MCF 10A (cell line): ENCODE measurements at regions not wholly inside any gene's neighbourhood (a gene's known extent, or its start where the extent isn't known, plus 50 kb on each side); places are given as distances from the start of the nearest gene placed in this dataset.
A peak's percentile ranks its signal among the peaks of the same experiment; 100 is the strongest.

Experiments
- BruUV-seq: library from RNA; stranded (reverse); fragments of 400-500 nt; replicated peaks from 2 replicates; lab custom pipeline; 2021; lab: Mats Ljungman, UMichigan
- CTCF ChIA-PET: fragments of 300-600 bp; sonication (Branson Sonifier 250); formaldehyde crosslinking; extraction: SDS; loops from one replicate; lab custom pipeline; 2021; ENCODE audit warnings: antibody characterized with exemption, inconsistent platforms; lab: Yijun Ruan, JAX
- POLR2A ChIA-PET: fragments of 300-600, 350-650 bp; sonication (Branson Sonifier 250); formaldehyde crosslinking; extraction: SDS; loops from one replicate; lab custom pipeline; 2020; ENCODE audit warnings: antibody characterized with exemption, inconsistent platforms; lab: Yijun Ruan, JAX
- DNase-seq: peaks from one replicate; pipeline ENCODE4 v3.0.0-alpha.2; 2018; ENCODE audit not compliant: unreplicated experiment
- H3K27ac Mint-ChIP-seq: one replicate; pipeline ENCODE4 v1.8.0; 2022; ENCODE audit warnings: mild to moderate bottlenecking, low read depth, mixed read lengths; ENCODE audit not compliant: unreplicated experiment
- H3K27me3 Mint-ChIP-seq: one replicate; pipeline ENCODE4 v1.8.0; 2022; ENCODE audit warnings: mixed read lengths; ENCODE audit not compliant: insufficient read depth, unreplicated experiment
- H3K36me3 Mint-ChIP-seq: one replicate; pipeline ENCODE4 v1.8.0; 2022; ENCODE audit warnings: mild to moderate bottlenecking, moderate library complexity, mixed read lengths; ENCODE audit not compliant: insufficient read depth, unreplicated experiment
- H3K4me1 Mint-ChIP-seq: one replicate; pipeline ENCODE4 v1.8.0; 2022; ENCODE audit warnings: mixed read lengths; ENCODE audit not compliant: insufficient read depth, unreplicated experiment
- H3K4me3 Mint-ChIP-seq: one replicate; pipeline ENCODE4 v1.8.0; 2022; ENCODE audit warnings: mild to moderate bottlenecking, moderate library complexity, mixed read lengths; ENCODE audit not compliant: unreplicated experiment
- H3K9me3 Mint-ChIP-seq: one replicate; pipeline ENCODE4 v1.8.0; 2022; ENCODE audit warnings: mixed read lengths; ENCODE audit not compliant: unreplicated experiment
- intact Hi-C: fragments of 100-400 bp; cut with micrococcal nuclease; formaldehyde crosslinking; loops from 2 replicates; pipeline ENCODE4 v1.14.1; 2022
- TF ChIP-seq, protein P1 (sequence below): fragments of 200-600 bp; IDR thresholded peaks from one replicate; pipeline ENCODE4 v1.8.0; 2022; ENCODE audit warnings: antibody characterized with exemption, mild to moderate bottlenecking; ENCODE audit not compliant: unreplicated experiment

GRCh38 chr7:10888861-10889260 is 84.8 kb upstream of the PHF14 start:
- BruUV-seq = no TSS peak
- H3K27ac Mint-ChIP-seq = no peak overlapping the region
- H3K27me3 Mint-ChIP-seq = no peaks in the 10 kb centered on the region
- ChIA-PET POLR2A (interaction anchor here (0.7 kb wide), 1 partner anchor 51 kb away, joined by 4 read pairs; a partner anchor contains a TSS), CTCF (interaction anchor here (0.6 to 3.2 kb wide), 15 partner anchors 9 to 1018 kb away, joined by 3 to 19 read pairs (median 4); no protein-coding TSS in a partner anchor)
- no peaks in the 10 kb centered on the region for H3K4me1 Mint-ChIP-seq
- no peaks in the 10 kb centered on the region for H3K9me3 Mint-ChIP-seq
- TF ChIP-seq, protein P1, sequence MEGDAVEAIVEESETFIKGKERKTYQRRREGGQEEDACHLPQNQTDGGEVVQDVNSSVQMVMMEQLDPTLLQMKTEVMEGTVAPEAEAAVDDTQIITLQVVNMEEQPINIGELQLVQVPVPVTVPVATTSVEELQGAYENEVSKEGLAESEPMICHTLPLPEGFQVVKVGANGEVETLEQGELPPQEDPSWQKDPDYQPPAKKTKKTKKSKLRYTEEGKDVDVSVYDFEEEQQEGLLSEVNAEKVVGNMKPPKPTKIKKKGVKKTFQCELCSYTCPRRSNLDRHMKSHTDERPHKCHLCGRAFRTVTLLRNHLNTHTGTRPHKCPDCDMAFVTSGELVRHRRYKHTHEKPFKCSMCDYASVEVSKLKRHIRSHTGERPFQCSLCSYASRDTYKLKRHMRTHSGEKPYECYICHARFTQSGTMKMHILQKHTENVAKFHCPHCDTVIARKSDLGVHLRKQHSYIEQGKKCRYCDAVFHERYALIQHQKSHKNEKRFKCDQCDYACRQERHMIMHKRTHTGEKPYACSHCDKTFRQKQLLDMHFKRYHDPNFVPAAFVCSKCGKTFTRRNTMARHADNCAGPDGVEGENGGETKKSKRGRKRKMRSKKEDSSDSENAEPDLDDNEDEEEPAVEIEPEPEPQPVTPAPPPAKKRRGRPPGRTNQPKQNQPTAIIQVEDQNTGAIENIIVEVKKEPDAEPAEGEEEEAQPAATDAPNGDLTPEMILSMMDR = no peak
- intact Hi-C loops = loop anchor here (1.0 to 5.0 kb wide), 5 partner anchors 181 to 477 kb away; no protein-coding TSS in a partner anchor
- no peak for DNase-seq
- H3K4me3 Mint-ChIP-seq = no peak overlapping the region
- H3K36me3 Mint-ChIP-seq = no peaks in the 10 kb centered on the region

DNA sequence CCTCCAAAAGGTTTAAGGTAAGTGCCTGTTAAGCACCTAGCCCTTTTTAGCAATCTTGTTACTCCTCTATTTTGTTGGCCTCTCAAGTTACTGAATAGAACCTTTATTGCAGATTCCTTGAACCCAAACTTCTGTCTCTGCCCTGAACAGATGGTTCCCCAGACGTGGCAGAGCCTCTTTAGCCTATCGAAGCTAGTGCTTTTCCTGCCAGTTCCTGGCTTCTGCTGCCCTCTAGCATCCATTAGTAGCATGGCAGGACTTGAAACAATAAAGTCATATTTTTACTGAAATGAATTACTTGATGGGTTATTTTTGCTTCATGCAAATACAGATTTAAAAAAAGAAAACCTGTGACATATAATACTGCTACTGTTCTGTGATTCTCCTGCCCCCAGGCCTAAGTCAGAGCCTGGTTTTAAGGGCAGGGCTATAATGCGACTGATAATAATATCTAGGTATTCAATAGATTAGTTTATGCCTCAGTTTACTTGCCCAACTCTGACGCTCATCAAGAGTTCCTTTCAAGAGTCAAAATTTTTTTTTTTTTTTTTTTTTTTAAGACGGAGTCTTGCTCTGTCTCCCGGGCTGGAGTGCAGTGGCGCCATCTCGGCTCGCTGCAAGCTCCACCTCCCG is 84.3 kb upstream of the PHF14 start:
- POLR2A ChIA-PET = interaction anchor here (0.7 kb wide), 1 partner anchor 50 kb away, joined by 4 read pairs; a partner anchor contains a TSS
- DNase-seq = peak; percentile 68
- TF ChIP-seq, protein P1 = peak; percentile 83

GRCh38 chr7:10908600-10908999 is 65.1 kb upstream of the PHF14 start:
- intact Hi-C loops = no loop called here
- Mint-ChIP-seq H3K9me3 (peaks cover 5% of the 10 kb centered on the region), H3K27me3 (no peaks in the 10 kb centered on the region), H3K4me1 (no peaks in the 10 kb centered on the region), H3K36me3 (no peaks in the 10 kb centered on the region), H3K27ac (no peak overlapping the region), H3K4me3 (no peak overlapping the region)
- ChIA-PET CTCF (interaction anchor here (0.6 kb wide), 1 partner anchor 652 kb away, joined by 3 read pairs; no protein-coding TSS in a partner anchor), POLR2A (no interaction called here)
- BruUV-seq = no TSS peak
- DNase-seq = no peak
- TF ChIP-seq, protein P1 = no peak

More for the DNA sequence above, 84.3 kb upstream of the PHF14 start:
- intact Hi-C loops = loop anchor here (1.0 to 5.0 kb wide), 5 partner anchors 181 to 477 kb away; no protein-coding TSS in a partner anchor
- CTCF ChIA-PET = interaction anchor here (0.5 to 3.2 kb wide), 23 partner anchors 9 to 1406 kb away, joined by 3 to 19 read pairs (median 3); no protein-coding TSS in a partner anchor
- Mint-ChIP-seq H3K9me3 (no peaks in the 10 kb centered on the region), H3K36me3 (no peaks in the 10 kb centered on the region), H3K4me3 (no peak overlapping the region), H3K27me3 (no peaks in the 10 kb centered on the region), H3K4me1 (no peaks in the 10 kb centered on the region), H3K27ac (no peak overlapping the region)
- BruUV-seq = no TSS peak

GRCh38 chr7:10910447-10910846 is 63.2 kb upstream of the PHF14 start:
- H3K27me3 Mint-ChIP-seq = no peaks in the 10 kb centered on the region
- TF ChIP-seq, protein P1 = no peak
- POLR2A ChIA-PET = no interaction called here

More at GRCh38 chr7:10910447-10910846, 63.2 kb upstream of the PHF14 start:
- Mint-ChIP-seq H3K27ac (no peak overlapping the region), H3K4me1 (no peaks in the 10 kb centered on the region), H3K4me3 (no peak overlapping the region), H3K36me3 (no peaks in the 10 kb centered on the region), H3K9me3 (peaks cover 5% of the 10 kb centered on the region)
- CTCF ChIA-PET = no interaction called here
- intact Hi-C loops = no loop called here
- no peak for DNase-seq
- no TSS peak for BruUV-seq
